ENCODE measurements at regions not wholly inside any gene's neighbourhood (a gene's known extent, or its start where the extent isn't known, plus 50 kb on each side); places are given as distances from the start of the nearest gene placed in this dataset.

DNA sequence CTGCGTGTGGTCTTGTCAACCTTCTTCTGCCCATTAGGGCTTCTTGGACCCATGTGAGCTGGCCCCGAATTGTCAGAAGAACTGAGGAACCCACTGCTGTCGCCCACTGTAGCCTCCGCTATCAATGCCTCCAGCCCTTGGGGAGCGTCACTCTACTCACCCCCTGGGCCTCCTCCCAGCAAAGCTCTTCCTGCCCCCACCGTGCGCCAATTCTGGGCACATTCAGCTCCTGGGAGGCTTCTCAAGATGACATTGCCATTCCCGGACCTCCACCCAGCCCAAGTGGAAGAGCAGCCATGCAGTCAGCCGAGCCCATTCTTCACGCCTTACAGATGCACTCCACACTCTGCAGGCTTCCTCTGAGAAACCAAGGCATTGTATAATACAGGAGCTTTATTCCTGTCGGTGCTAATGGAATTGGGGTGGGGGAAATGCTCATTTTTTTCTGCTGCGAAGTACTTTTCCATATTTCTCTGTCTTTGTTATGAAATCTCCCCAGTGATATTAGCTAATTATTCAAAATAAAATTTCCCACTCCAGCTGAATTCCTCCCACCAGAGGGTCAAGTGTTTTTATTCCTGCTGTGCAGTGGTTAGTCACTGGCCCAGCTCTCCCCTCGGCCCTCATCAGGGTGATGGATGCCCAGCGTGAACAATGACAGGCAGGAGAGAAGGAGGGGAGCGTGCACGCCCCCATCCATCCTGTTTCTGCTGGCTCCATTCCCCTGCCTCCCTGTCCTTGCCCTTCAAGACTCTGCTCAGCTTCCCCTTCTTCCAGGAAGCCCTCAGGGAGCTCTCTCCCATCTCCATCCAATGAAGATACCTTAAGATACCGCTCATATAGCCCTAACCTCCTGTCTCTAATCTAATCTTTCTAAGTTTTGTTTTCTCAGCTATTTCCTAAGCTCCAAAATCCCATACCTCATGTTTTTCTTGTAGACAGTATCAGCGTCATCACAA is 87.7 kb downstream of the C16orf95 start:
- no peak for DNase-seq (ENCODE audit: low read depth)
- TF ChIP-seq, protein P1, sequence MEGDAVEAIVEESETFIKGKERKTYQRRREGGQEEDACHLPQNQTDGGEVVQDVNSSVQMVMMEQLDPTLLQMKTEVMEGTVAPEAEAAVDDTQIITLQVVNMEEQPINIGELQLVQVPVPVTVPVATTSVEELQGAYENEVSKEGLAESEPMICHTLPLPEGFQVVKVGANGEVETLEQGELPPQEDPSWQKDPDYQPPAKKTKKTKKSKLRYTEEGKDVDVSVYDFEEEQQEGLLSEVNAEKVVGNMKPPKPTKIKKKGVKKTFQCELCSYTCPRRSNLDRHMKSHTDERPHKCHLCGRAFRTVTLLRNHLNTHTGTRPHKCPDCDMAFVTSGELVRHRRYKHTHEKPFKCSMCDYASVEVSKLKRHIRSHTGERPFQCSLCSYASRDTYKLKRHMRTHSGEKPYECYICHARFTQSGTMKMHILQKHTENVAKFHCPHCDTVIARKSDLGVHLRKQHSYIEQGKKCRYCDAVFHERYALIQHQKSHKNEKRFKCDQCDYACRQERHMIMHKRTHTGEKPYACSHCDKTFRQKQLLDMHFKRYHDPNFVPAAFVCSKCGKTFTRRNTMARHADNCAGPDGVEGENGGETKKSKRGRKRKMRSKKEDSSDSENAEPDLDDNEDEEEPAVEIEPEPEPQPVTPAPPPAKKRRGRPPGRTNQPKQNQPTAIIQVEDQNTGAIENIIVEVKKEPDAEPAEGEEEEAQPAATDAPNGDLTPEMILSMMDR (IDR thresholded peaks at IDR 0.05; ENCODE audit: insufficient read depth, low read length, severe bottlenecking): no peak
- Histone ChIP-seq H3K36me3 (ENCODE audit: control insufficient read depth, insufficient read depth, low read length) (no peaks in the 10 kb centered on the region), H3K4me3 (ENCODE audit: low read depth, low read length) (no peak overlapping the region), H3K27me3 (ENCODE audit: control insufficient read depth, insufficient read depth, low read length) (no peaks in the 10 kb centered on the region)
- FAIRE-seq: no peak

DNA sequence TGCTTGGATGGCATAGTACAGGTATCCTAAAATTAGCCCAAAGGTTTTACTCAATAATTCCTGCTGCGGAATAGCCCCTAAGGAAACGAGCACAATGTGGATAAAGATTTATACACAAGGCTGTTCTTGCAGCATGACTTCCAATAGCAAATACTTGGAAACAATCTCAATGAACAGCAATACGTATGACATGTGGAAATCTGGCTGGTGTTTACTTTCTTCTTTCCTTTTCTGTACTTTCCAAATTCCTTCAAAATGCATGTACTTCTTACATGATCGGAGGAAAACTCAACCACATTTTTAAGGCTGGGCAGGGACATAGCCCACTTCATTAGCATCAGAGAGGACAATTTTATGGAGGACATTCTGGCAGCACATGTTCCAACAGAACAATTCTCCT is 86.6 kb downstream of the C16orf95 start:
- Histone ChIP-seq H3K27me3 (ENCODE audit: control insufficient read depth, insufficient read depth, low read length) (no peaks in the 10 kb centered on the region), H3K36me3 (ENCODE audit: control insufficient read depth, insufficient read depth, low read length) (no peaks in the 10 kb centered on the region), H3K4me3 (ENCODE audit: low read depth, low read length) (no peak overlapping the region)
- DNase-seq (ENCODE audit: low read depth) (no peak), FAIRE-seq (no peak)
- TF ChIP-seq, protein P1 (IDR thresholded peaks at IDR 0.05; ENCODE audit: insufficient read depth, low read length, severe bottlenecking): no peak

GRCh38 chr16:87231295-87231694 is 85.9 kb downstream of the C16orf95 start:
- no peak for DNase-seq (ENCODE audit: low read depth)
- no peak overlapping the region for H3K4me3 ChIP-seq (ENCODE audit: low read depth, low read length)
- no peaks in the 10 kb centered on the region for H3K36me3 ChIP-seq (ENCODE audit: control insufficient read depth, insufficient read depth, low read length)
- TF ChIP-seq, protein P1 (IDR thresholded peaks at IDR 0.05; ENCODE audit: insufficient read depth, low read length, severe bottlenecking): no peak
- H3K27me3 ChIP-seq (ENCODE audit: control insufficient read depth, insufficient read depth, low read length): no peaks in the 10 kb centered on the region
- no peak for FAIRE-seq

GRCh38 chr16:87231911-87232310 is 85.3 kb downstream of the C16orf95 start:
- no peaks in the 10 kb centered on the region for H3K27me3 ChIP-seq (ENCODE audit: control insufficient read depth, insufficient read depth, low read length)
- H3K36me3 ChIP-seq (ENCODE audit: control insufficient read depth, insufficient read depth, low read length): no peaks in the 10 kb centered on the region
- TF ChIP-seq, protein P1 (IDR thresholded peaks at IDR 0.05; ENCODE audit: insufficient read depth, low read length, severe bottlenecking): no peak
- no peak for DNase-seq (ENCODE audit: low read depth)
- no peak overlapping the region for H3K4me3 ChIP-seq (ENCODE audit: low read depth, low read length)
- FAIRE-seq: no peak

DNA sequence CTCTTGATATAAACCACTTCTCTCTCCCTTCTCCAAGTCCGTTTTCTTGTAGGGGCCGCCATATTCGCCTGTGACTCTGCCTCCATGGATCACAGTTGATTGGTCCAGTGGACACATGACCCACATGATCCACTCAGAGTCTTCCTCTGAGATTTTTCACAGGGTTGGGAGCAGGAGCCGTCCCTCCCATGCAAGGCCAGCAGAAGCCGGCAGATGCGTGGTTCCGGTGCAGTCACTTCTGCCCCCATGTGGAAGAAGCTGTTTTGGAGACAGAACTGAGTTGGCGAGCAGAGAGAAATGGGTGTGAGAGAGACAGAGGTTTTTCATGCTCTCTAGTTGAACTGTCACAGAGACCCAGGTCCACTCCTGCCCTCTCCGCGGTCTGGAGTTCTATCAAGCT is 83.3 kb downstream of the C16orf95 start:
- TF ChIP-seq, protein P1 (IDR thresholded peaks at IDR 0.05; ENCODE audit: insufficient read depth, low read length, severe bottlenecking): no peak
- Histone ChIP-seq H3K27me3 (ENCODE audit: control insufficient read depth, insufficient read depth, low read length) (no peaks in the 10 kb centered on the region), H3K36me3 (ENCODE audit: control insufficient read depth, insufficient read depth, low read length) (no peaks in the 10 kb centered on the region), H3K4me3 (ENCODE audit: low read depth, low read length) (no peak overlapping the region)
- no peak for DNase-seq (ENCODE audit: low read depth)
- FAIRE-seq: no peak

Data from bronchial epithelial cell (primary cell).